OCI-LY3 (cell line): ENCODE measurements at regions not wholly inside any gene's neighbourhood (a gene's known extent, or its start where the extent isn't known, plus 50 kb on each side); places are given as distances from the start of the nearest gene placed in this dataset.

Source experiments
- H2AFZ ChIP-seq: fragments of 200-600, 300-600 bp; shearing (Covaris generic); 2 replicates; pipeline ENCODE4 v1.6.0; 2014; ENCODE audit warnings: antibody characterized with exemption, low read depth, low read length
- H3K27ac ChIP-seq: fragments of 200-600, 300-600 bp; sonication (generic); 2 replicates; pipeline ENCODE4 v1.5.1; 2014; ENCODE audit warnings: mild to moderate bottlenecking, low read length, moderate library complexity, mixed read lengths
- H3K27me3 ChIP-seq: fragments of 200-600, 300-600 bp; sonication (generic); 2 replicates; pipeline ENCODE4 v1.6.1; 2014; ENCODE audit warnings: low read depth, low read length, mixed read lengths
- H3K36me3 ChIP-seq: fragments of 200-600, 300-600 bp; sonication (generic); replicated peaks from 2 replicates; pipeline ENCODE3; 2014; ENCODE audit warnings: low read depth, low read length, mixed read lengths
- H3K4me1 ChIP-seq: fragments of 300-600, 200-600 bp; sonication (generic); 2 replicates; pipeline ENCODE4 v1.6.1; 2014; ENCODE audit warnings: low read length, mixed read lengths
- H3K4me2 ChIP-seq: fragments of 200-600, 300-600 bp; sonication (generic); 2 replicates; pipeline ENCODE4 v1.6.1; 2014; ENCODE audit warnings: low read length, mixed read lengths
- H3K4me3 ChIP-seq: fragments of 300-600, 200-600 bp; sonication (generic); 2 replicates; pipeline ENCODE4 v1.5.1; 2014; ENCODE audit warnings: antibody characterized with exemption, mild to moderate bottlenecking, low read length, moderate library complexity
- H3K79me2 ChIP-seq: fragments of 300-600, 200-600 bp; shearing (Covaris generic); 2 replicates; pipeline ENCODE4 v1.6.1; 2014; ENCODE audit warnings: mild to moderate bottlenecking, low read length, mixed read lengths
- H3K9ac ChIP-seq: fragments of 300-600, 200-600 bp; shearing (Covaris generic); 2 replicates; pipeline ENCODE4 v1.6.0; 2014; ENCODE audit warnings: mild to moderate bottlenecking, low read length, moderate library complexity
- H3K9me3 ChIP-seq: fragments of 200-600, 300-600 bp; shearing (Covaris generic); 2 replicates; pipeline ENCODE4 v1.6.1; 2014; ENCODE audit warnings: low read length, mixed read lengths; ENCODE audit not compliant: insufficient read depth
- H4K20me1 ChIP-seq: fragments of 200-600, 300-600 bp; sonication (generic); 2 replicates; pipeline ENCODE4 v1.6.1; 2016; ENCODE audit warnings: low read length, mixed read lengths; ENCODE audit not compliant: insufficient read depth
- EZH2phosphoT487 ChIP-seq: fragments of 200-600 bp; shearing (Covaris generic); IDR thresholded peaks from 2 replicates; pipeline ENCODE4 v1.6.1; 2018; ENCODE audit warnings: antibody characterized with exemption, mixed run types, low read depth
- TF ChIP-seq, protein P1 (sequence below): fragments of 200-600, 300-600 bp; sonication (generic); IDR thresholded peaks from 2 replicates; pipeline ENCODE4 v1.5.1; 2014; ENCODE audit warnings: antibody characterized with exemption, low read length, low read depth

DNA sequence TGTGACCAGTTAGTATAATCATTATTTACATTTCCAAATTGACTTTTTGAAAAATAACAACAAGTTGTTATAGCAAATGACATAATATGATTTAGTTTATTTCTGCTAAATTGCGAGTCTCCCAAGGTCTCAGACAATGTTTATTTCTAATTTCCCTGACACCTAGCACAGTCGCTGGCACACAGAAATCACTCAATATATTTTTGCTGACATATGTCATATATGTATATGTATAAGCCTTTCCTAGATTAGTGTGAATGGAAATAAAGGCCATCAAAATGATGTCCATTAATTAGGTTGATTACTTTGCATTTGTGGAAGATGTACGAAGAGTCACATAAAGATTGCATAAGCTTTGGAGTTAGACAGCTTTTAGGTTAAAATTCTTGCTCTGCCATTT is 136.7 kb upstream of the CDH2 start:
- Histone ChIP-seq H3K36me3 (no peaks in the 10 kb centered on the region), H3K27ac (no peak overlapping the region), H3K27me3 (no peaks in the 10 kb centered on the region), H3K4me2 (no peak overlapping the region), H3K9me3 (no peaks in the 10 kb centered on the region), H3K9ac (no peak overlapping the region), H3K79me2 (no peaks in the 10 kb centered on the region), H3K4me1 (no peaks in the 10 kb centered on the region), H3K4me3 (no peak overlapping the region), H2AFZ (no peak overlapping the region), H4K20me1 (no peaks in the 10 kb centered on the region)
- TF ChIP-seq, protein P1, sequence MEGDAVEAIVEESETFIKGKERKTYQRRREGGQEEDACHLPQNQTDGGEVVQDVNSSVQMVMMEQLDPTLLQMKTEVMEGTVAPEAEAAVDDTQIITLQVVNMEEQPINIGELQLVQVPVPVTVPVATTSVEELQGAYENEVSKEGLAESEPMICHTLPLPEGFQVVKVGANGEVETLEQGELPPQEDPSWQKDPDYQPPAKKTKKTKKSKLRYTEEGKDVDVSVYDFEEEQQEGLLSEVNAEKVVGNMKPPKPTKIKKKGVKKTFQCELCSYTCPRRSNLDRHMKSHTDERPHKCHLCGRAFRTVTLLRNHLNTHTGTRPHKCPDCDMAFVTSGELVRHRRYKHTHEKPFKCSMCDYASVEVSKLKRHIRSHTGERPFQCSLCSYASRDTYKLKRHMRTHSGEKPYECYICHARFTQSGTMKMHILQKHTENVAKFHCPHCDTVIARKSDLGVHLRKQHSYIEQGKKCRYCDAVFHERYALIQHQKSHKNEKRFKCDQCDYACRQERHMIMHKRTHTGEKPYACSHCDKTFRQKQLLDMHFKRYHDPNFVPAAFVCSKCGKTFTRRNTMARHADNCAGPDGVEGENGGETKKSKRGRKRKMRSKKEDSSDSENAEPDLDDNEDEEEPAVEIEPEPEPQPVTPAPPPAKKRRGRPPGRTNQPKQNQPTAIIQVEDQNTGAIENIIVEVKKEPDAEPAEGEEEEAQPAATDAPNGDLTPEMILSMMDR, result no peak
- TF ChIP-seq EZH2phosphoT487, result no peak

DNA sequence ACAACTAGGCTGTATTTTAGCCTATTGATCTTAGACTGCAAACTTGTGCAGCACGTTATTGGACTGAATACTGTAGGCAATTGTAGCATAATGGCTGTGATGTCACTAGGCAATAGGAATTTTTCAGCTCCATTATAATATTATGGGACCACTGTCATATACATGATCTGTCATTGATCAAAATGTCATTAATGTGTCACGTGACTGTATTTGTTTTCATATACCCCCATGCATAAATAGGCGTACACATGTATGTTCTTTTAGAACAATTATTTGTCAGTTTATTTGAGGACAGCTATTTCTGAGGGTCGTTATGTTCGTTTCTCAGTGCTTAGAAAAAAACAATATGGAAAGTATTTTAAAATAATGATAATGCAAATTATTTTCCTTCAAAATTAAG is 111.9 kb upstream of the CDH2 start:
- Histone ChIP-seq H2AFZ (no peak overlapping the region), H4K20me1 (no peaks in the 10 kb centered on the region), H3K36me3 (no peaks in the 10 kb centered on the region), H3K79me2 (no peaks in the 10 kb centered on the region), H3K4me3 (no peak overlapping the region), H3K27ac (no peak overlapping the region), H3K9me3 (no peaks in the 10 kb centered on the region), H3K9ac (no peak overlapping the region), H3K27me3 (no peaks in the 10 kb centered on the region), H3K4me1 (no peaks in the 10 kb centered on the region), H3K4me2 (no peak overlapping the region)
- TF ChIP-seq, protein P1, result no peak
- TF ChIP-seq EZH2phosphoT487, result no peak

DNA sequence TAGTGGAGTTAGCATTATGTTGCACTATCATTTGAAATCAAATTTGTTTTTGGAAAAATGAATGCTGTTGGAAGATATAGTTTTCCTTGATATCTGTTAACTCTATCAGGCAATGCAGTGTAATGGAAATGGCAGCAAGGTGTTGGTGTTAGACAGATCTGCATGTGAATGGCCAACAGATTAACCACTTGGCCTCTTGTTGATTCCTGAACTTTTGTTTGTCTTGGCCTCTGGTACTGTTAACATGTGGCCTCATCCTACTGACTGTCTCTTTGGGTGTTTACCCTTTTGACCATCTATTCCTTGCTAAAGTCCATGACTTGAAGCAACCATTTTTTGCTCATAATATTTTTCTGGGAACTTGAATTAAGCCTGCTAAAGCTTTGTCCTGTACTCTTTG is 110.2 kb upstream of the CDH2 start:
- no peaks in the 10 kb centered on the region for H3K4me1 ChIP-seq
- no peaks in the 10 kb centered on the region for H3K36me3 ChIP-seq
- no peaks in the 10 kb centered on the region for H3K9me3 ChIP-seq
- H3K4me3 ChIP-seq, result no peak overlapping the region
- no peak overlapping the region for H3K4me2 ChIP-seq
- TF ChIP-seq EZH2phosphoT487, result no peak
- TF ChIP-seq, protein P1, result no peak
- no peaks in the 10 kb centered on the region for H3K79me2 ChIP-seq
- H3K27me3 ChIP-seq, result no peaks in the 10 kb centered on the region
- H2AFZ ChIP-seq, result no peak overlapping the region
- no peak overlapping the region for H3K9ac ChIP-seq
- H4K20me1 ChIP-seq, result no peaks in the 10 kb centered on the region
- H3K27ac ChIP-seq, result no peak overlapping the region

DNA sequence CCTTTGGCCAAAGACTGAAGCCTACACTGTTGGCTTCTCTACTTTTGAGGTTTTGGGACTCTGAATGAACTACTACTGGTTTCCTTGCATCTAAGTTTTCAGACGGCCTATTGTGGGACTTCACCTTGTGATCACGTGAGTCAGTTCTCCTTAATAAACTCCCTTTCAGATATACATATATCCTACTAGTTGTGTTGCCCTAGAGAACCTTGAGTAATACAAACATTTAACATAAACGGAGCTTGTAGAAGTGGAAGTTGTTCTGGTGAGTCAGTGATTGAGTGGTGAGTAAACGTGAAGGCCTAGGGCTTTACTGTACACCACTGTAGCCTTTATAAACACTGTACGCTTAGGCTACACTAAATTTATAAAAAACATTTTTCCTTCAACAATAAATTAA is 107.2 kb upstream of the CDH2 start:
- no peaks in the 10 kb centered on the region for H4K20me1 ChIP-seq
- no peak for TF ChIP-seq EZH2phosphoT487
- TF ChIP-seq, protein P1, result no peak
- H3K27ac ChIP-seq, result no peak overlapping the region
- no peak overlapping the region for H2AFZ ChIP-seq
- H3K36me3 ChIP-seq, result no peaks in the 10 kb centered on the region
- H3K9me3 ChIP-seq, result no peaks in the 10 kb centered on the region
- no peaks in the 10 kb centered on the region for H3K27me3 ChIP-seq
- no peak overlapping the region for H3K9ac ChIP-seq
- H3K4me2 ChIP-seq, result no peak overlapping the region
- H3K4me3 ChIP-seq, result no peak overlapping the region
- no peaks in the 10 kb centered on the region for H3K4me1 ChIP-seq
- no peaks in the 10 kb centered on the region for H3K79me2 ChIP-seq
